ENCODE measurements at regions not wholly inside any gene's neighbourhood (a gene's known extent, or its start where the extent isn't known, plus 50 kb on each side); places are given as distances from the start of the nearest gene placed in this dataset.

GRCh38 chr6:14384175-14384949 is 266.8 kb downstream of the CD83 start:
- TF ChIP-seq POLR2AphosphoS5 (IDR thresholded peaks at IDR 0.05; ENCODE audit: low read depth) (no peak), GABPA (IDR thresholded peaks at IDR 0.05; ENCODE audit: low read depth) (no peak)
- TF ChIP-seq, protein P1, sequence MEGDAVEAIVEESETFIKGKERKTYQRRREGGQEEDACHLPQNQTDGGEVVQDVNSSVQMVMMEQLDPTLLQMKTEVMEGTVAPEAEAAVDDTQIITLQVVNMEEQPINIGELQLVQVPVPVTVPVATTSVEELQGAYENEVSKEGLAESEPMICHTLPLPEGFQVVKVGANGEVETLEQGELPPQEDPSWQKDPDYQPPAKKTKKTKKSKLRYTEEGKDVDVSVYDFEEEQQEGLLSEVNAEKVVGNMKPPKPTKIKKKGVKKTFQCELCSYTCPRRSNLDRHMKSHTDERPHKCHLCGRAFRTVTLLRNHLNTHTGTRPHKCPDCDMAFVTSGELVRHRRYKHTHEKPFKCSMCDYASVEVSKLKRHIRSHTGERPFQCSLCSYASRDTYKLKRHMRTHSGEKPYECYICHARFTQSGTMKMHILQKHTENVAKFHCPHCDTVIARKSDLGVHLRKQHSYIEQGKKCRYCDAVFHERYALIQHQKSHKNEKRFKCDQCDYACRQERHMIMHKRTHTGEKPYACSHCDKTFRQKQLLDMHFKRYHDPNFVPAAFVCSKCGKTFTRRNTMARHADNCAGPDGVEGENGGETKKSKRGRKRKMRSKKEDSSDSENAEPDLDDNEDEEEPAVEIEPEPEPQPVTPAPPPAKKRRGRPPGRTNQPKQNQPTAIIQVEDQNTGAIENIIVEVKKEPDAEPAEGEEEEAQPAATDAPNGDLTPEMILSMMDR (IDR thresholded peaks at IDR 0.05; ENCODE audit: insufficient read depth, low read length) = no peak
- TF ChIP-seq, protein P2, sequence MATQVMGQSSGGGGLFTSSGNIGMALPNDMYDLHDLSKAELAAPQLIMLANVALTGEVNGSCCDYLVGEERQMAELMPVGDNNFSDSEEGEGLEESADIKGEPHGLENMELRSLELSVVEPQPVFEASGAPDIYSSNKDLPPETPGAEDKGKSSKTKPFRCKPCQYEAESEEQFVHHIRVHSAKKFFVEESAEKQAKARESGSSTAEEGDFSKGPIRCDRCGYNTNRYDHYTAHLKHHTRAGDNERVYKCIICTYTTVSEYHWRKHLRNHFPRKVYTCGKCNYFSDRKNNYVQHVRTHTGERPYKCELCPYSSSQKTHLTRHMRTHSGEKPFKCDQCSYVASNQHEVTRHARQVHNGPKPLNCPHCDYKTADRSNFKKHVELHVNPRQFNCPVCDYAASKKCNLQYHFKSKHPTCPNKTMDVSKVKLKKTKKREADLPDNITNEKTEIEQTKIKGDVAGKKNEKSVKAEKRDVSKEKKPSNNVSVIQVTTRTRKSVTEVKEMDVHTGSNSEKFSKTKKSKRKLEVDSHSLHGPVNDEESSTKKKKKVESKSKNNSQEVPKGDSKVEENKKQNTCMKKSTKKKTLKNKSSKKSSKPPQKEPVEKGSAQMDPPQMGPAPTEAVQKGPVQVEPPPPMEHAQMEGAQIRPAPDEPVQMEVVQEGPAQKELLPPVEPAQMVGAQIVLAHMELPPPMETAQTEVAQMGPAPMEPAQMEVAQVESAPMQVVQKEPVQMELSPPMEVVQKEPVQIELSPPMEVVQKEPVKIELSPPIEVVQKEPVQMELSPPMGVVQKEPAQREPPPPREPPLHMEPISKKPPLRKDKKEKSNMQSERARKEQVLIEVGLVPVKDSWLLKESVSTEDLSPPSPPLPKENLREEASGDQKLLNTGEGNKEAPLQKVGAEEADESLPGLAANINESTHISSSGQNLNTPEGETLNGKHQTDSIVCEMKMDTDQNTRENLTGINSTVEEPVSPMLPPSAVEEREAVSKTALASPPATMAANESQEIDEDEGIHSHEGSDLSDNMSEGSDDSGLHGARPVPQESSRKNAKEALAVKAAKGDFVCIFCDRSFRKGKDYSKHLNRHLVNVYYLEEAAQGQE (IDR thresholded peaks at IDR 0.05; ENCODE audit: insufficient replicate concordance, low read depth) = no peak

Data from HL-60 (cell line).